GM11168 (cell line): ENCODE measurements at regions not wholly inside any gene's neighbourhood (a gene's known extent, or its start where the extent isn't known, plus 50 kb on each side); places are given as distances from the start of the nearest gene placed in this dataset.

Source experiments
- in situ Hi-C: fragments of 300-500 bp; cut with MboI; formaldehyde crosslinking; loops from one replicate; pipeline ENCODE4 v1.12.0; 2022; ENCODE audit warnings: low sequenced_read_pairs; ENCODE audit not compliant: unreplicated experiment

GRCh38 chr1:13918862-13919261 is 218.9 kb downstream of the PRDM2 start:
- in situ Hi-C loops = loop anchor here (10.0 kb wide), 1 partner anchor 1386 kb away; no protein-coding TSS in a partner anchor

- in situ Hi-C loops = no loop called here
These were observed 221.2 kb downstream of the PRDM2 start for GRCh38 chr1:13921190-13921589.

- in situ Hi-C loops = no loop called here
These were observed 222.6 kb downstream of the PRDM2 start for GRCh38 chr1:13922466-13923110.

GRCh38 chr1:13926556-13926955 is 226.6 kb downstream of the PRDM2 start:
- in situ Hi-C loops = no loop called here

- in situ Hi-C loops = no loop called here
These were observed 227.7 kb downstream of the PRDM2 start for GRCh38 chr1:13927736-13928135.

- in situ Hi-C loops = no loop called here
These were observed 229.3 kb downstream of the PRDM2 start for GRCh38 chr1:13929313-13929712.

GRCh38 chr1:13930151-13930550 is 230.2 kb downstream of the PRDM2 start:
- in situ Hi-C loops = no loop called here

GRCh38 chr1:13931226-13931625 is 231.2 kb downstream of the PRDM2 start:
- in situ Hi-C loops = no loop called here

- in situ Hi-C loops = no loop called here
These were observed 235.3 kb downstream of the PRDM2 start for GRCh38 chr1:13935336-13935735.

GRCh38 chr1:13941315-13941714 is 241.3 kb downstream of the PRDM2 start:
- in situ Hi-C loops = no loop called here

GRCh38 chr1:13943055-13943454 is 243.1 kb downstream of the PRDM2 start:
- in situ Hi-C loops = no loop called here

GRCh38 chr1:13945856-13946255 is 245.9 kb downstream of the PRDM2 start:
- in situ Hi-C loops = no loop called here

GRCh38 chr1:13947658-13948057 is 247.7 kb downstream of the PRDM2 start:
- in situ Hi-C loops = no loop called here

- in situ Hi-C loops = no loop called here
These were observed 248.4 kb downstream of the PRDM2 start for GRCh38 chr1:13948396-13948795.

GRCh38 chr1:13948888-13949391 is 249.0 kb downstream of the PRDM2 start:
- in situ Hi-C loops = no loop called here

GRCh38 chr1:13949546-13949945 is 249.6 kb downstream of the PRDM2 start:
- in situ Hi-C loops = no loop called here

GRCh38 chr1:13950637-13951036 is 250.6 kb downstream of the PRDM2 start:
- in situ Hi-C loops = loop anchor here (25.0 kb wide), 1 partner anchor 288 kb away; no protein-coding TSS in a partner anchor

- in situ Hi-C loops = loop anchor here (25.0 kb wide), 1 partner anchor 290 kb away; no protein-coding TSS in a partner anchor
These were observed 252.1 kb downstream of the PRDM2 start for GRCh38 chr1:13951793-13952751.

GRCh38 chr1:13952985-13953384 is 253.0 kb downstream of the PRDM2 start:
- in situ Hi-C loops = loop anchor here (25.0 kb wide), 1 partner anchor 291 kb away; no protein-coding TSS in a partner anchor

GRCh38 chr1:13956393-13956792 is 256.4 kb downstream of the PRDM2 start:
- in situ Hi-C loops = loop anchor here (25.0 kb wide), 1 partner anchor 294 kb away; no protein-coding TSS in a partner anchor
